ENCODE measurements at regions not wholly inside any gene's neighbourhood (a gene's known extent, or its start where the extent isn't known, plus 50 kb on each side); places are given as distances from the start of the nearest gene placed in this dataset.

- no peak for TF ChIP-seq CTCF (IDR thresholded peaks at IDR 0.05; ENCODE audit: extremely low read depth, insufficient read depth, missing control alignments)
- DNase-seq (ENCODE audit: low spot score): no peak
- in situ Hi-C loops (cut with MboI; ENCODE audit: low pct_unique_long_range_greater_than_20kb, low sequenced_read_pairs, unreplicated experiment): no loop called here
These were observed 141.0 kb downstream of the CRYBB2 start for GRCh38 chr22:25360411-25360810.

GRCh38 chr22:25360891-25361645 lies 141.6 kb downstream of the CRYBB2 start:
- in situ Hi-C loops (cut with MboI; ENCODE audit: low pct_unique_long_range_greater_than_20kb, low sequenced_read_pairs, unreplicated experiment): no loop called here
- DNase-seq (ENCODE audit: low spot score): no peak
- TF ChIP-seq CTCF (IDR thresholded peaks at IDR 0.05; ENCODE audit: extremely low read depth, insufficient read depth, missing control alignments): no peak

- DNase-seq (ENCODE audit: low spot score): no peak
- TF ChIP-seq CTCF (IDR thresholded peaks at IDR 0.05; ENCODE audit: extremely low read depth, insufficient read depth, missing control alignments): no peak
- in situ Hi-C loops (cut with MboI; ENCODE audit: low pct_unique_long_range_greater_than_20kb, low sequenced_read_pairs, unreplicated experiment): no loop called here
These were observed 142.4 kb downstream of the CRYBB2 start for GRCh38 chr22:25361899-25362214.

- in situ Hi-C loops (cut with MboI; ENCODE audit: low pct_unique_long_range_greater_than_20kb, low sequenced_read_pairs, unreplicated experiment): no loop called here
- peak; percentile 94 for TF ChIP-seq CTCF (IDR thresholded peaks at IDR 0.05; ENCODE audit: extremely low read depth, insufficient read depth, missing control alignments)
- DNase-seq (ENCODE audit: low spot score): peak; percentile 88
These were observed 142.9 kb downstream of the CRYBB2 start for GRCh38 chr22:25362215-25362882.

GRCh38 chr22:25362883-25363240 lies 143.4 kb downstream of the CRYBB2 start:
- no peak for DNase-seq (ENCODE audit: low spot score)
- in situ Hi-C loops (cut with MboI; ENCODE audit: low pct_unique_long_range_greater_than_20kb, low sequenced_read_pairs, unreplicated experiment): no loop called here
- no peak for TF ChIP-seq CTCF (IDR thresholded peaks at IDR 0.05; ENCODE audit: extremely low read depth, insufficient read depth, missing control alignments)

GRCh38 chr22:25363474-25363873 lies 144.0 kb downstream of the CRYBB2 start:
- in situ Hi-C loops (cut with MboI; ENCODE audit: low pct_unique_long_range_greater_than_20kb, low sequenced_read_pairs, unreplicated experiment): no loop called here
- no peak for DNase-seq (ENCODE audit: low spot score)
- no peak for TF ChIP-seq CTCF (IDR thresholded peaks at IDR 0.05; ENCODE audit: extremely low read depth, insufficient read depth, missing control alignments)

Data from GM13977 (cell line).